WERI-Rb-1 (cell line): ENCODE measurements at regions not wholly inside any gene's neighbourhood (a gene's known extent, or its start where the extent isn't known, plus 50 kb on each side); places are given as distances from the start of the nearest gene placed in this dataset.

ENCODE experiments used
- DNase-seq: peaks from one replicate; pipeline ENCODE4 v3.0.0-alpha.2; 2020
- H3K27ac ChIP-seq: fragments of 250-450 bp; sonication (Bioruptor Pico); 2 replicates; pipeline ENCODE4 v1.5.1; 2020; ENCODE audit warnings: mild to moderate bottlenecking, moderate library complexity
- H3K27me3 ChIP-seq: fragments of 250-450 bp; sonication (Bioruptor Pico); 2 replicates; pipeline ENCODE4 v1.5.1; 2021; ENCODE audit warnings: mild to moderate bottlenecking, low read depth, moderate library complexity; ENCODE audit not compliant: insufficient read depth, severe bottlenecking
- H3K36me3 ChIP-seq: fragments of 250-450 bp; sonication (Bioruptor Pico); 2 replicates; pipeline ENCODE4 v1.5.1; 2020; ENCODE audit warnings: mild to moderate bottlenecking, moderate library complexity
- H3K4me3 ChIP-seq: 2 replicates; pipeline ENCODE4 v1.5.1; 2011; ENCODE audit warnings: low read depth, mild to moderate bottlenecking, control low read depth, low read length
- H3K9me3 ChIP-seq: fragments of 250-450 bp; sonication (Bioruptor Pico); 2 replicates; pipeline ENCODE4 v1.5.1; 2021; ENCODE audit warnings: mild to moderate bottlenecking, moderate library complexity; ENCODE audit not compliant: severe bottlenecking
- CTCF ChIP-seq: IDR thresholded peaks from 2 replicates; pipeline ENCODE4 v1.5.1; 2011; ENCODE audit warnings: low read depth, mild to moderate bottlenecking, control low read depth, inconsistent platforms, low read length

GRCh38 chr18:75865639-75866038, 438.1 kb upstream of the SMIM21 start:
- Histone ChIP-seq H3K27me3 (no peaks in the 10 kb centered on the region), H3K4me3 (no peak overlapping the region), H3K27ac (no peak overlapping the region), H3K9me3 (no peaks in the 10 kb centered on the region), H3K36me3 (no peaks in the 10 kb centered on the region)
- no peak for TF ChIP-seq CTCF
- DNase-seq = no peak

GRCh38 chr18:75864816-75865215, 437.3 kb upstream of the SMIM21 start:
- no peak for DNase-seq
- H3K9me3 ChIP-seq = peaks cover 1% of the 10 kb centered on the region
- H3K36me3 ChIP-seq = no peaks in the 10 kb centered on the region
- no peak overlapping the region for H3K4me3 ChIP-seq
- no peak overlapping the region for H3K27ac ChIP-seq
- no peak for TF ChIP-seq CTCF
- H3K27me3 ChIP-seq = no peaks in the 10 kb centered on the region

- Histone ChIP-seq H3K27ac (no peak overlapping the region), H3K36me3 (no peaks in the 10 kb centered on the region), H3K9me3 (peaks cover 5% of the 10 kb centered on the region), H3K27me3 (no peaks in the 10 kb centered on the region), H3K4me3 (no peak overlapping the region)
- no peak for DNase-seq
- TF ChIP-seq CTCF = no peak
Measured at GRCh38 chr18:75863696-75864095, 436.2 kb upstream of the SMIM21 start.

- Histone ChIP-seq H3K27ac (no peak overlapping the region), H3K4me3 (no peak overlapping the region), H3K27me3 (no peaks in the 10 kb centered on the region), H3K9me3 (peaks cover 5% of the 10 kb centered on the region), H3K36me3 (no peaks in the 10 kb centered on the region)
- no peak for TF ChIP-seq CTCF
- no peak for DNase-seq
Measured at GRCh38 chr18:75862458-75862857, 435.0 kb upstream of the SMIM21 start.

- no peak for TF ChIP-seq CTCF
- DNase-seq = no peak
- H3K27me3 ChIP-seq = no peaks in the 10 kb centered on the region
- no peak overlapping the region for H3K27ac ChIP-seq
- H3K4me3 ChIP-seq = no peak overlapping the region
- peaks cover 5% of the 10 kb centered on the region for H3K9me3 ChIP-seq
- H3K36me3 ChIP-seq = no peaks in the 10 kb centered on the region
Measured at GRCh38 chr18:75860166-75860565, 432.7 kb upstream of the SMIM21 start.

- no peak for DNase-seq
- Histone ChIP-seq H3K9me3 (peaks cover 5% of the 10 kb centered on the region), H3K36me3 (no peaks in the 10 kb centered on the region), H3K27ac (no peak overlapping the region), H3K27me3 (no peaks in the 10 kb centered on the region), H3K4me3 (no peak overlapping the region)
- TF ChIP-seq CTCF = no peak
Measured at GRCh38 chr18:75859533-75859932, 432.0 kb upstream of the SMIM21 start.
